ENCODE measurements at regions not wholly inside any gene's neighbourhood (a gene's known extent, or its start where the extent isn't known, plus 50 kb on each side); places are given as distances from the start of the nearest gene placed in this dataset.

DNA sequence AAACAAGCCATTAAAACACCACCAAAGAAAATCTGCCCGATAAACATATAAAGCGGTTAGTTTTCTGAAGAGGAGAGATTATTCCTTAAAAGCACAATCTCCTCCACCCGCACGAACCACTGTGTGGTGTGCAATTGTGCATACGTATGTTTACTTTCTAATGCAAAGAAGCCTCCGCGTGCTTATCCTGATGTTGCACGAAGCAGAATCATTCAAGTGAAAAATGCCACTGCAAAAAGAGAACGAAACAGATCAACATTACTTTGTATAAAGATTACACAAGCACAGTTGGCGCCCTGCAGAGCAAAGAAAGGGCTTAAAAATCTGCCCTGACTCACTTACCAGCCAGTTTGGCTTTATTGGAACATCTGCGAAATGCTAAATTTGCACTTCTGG, 166.8 kb downstream of the ZNF281 start (continued):
- 0 out of 2 replicates have a peak, but pooled peaks have one; percentile 41 for TF ChIP-seq ZNF449 (CRISPR knock-in tag; IDR thresholded peaks at IDR 0.05)
- TF ChIP-seq SMAD4 (CRISPR knock-in tag; conservative IDR thresholded peaks at IDR 0.05), result 0 out of 2 replicates have a peak, but pooled peaks have one; percentile 37
- 0 out of 4 replicates have a peak, but pooled peaks of 1 of the 2 experiments have one; percentile 16 for TF ChIP-seq TBL1XR1 (IDR thresholded peaks at IDR 0.05; ENCODE audit: low read length in 2 of 2)
- peak; percentile 90 for TF ChIP-seq L3MBTL2 (IDR thresholded peaks at IDR 0.05)
- TF ChIP-seq, protein P1, sequence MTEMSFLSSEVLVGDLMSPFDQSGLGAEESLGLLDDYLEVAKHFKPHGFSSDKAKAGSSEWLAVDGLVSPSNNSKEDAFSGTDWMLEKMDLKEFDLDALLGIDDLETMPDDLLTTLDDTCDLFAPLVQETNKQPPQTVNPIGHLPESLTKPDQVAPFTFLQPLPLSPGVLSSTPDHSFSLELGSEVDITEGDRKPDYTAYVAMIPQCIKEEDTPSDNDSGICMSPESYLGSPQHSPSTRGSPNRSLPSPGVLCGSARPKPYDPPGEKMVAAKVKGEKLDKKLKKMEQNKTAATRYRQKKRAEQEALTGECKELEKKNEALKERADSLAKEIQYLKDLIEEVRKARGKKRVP (CRISPR knock-in tag; IDR thresholded peaks at IDR 0.05), result 0 out of 2 replicates have a peak, but pooled peaks have one; percentile 13
- TF ChIP-seq PHF8 (IDR thresholded peaks at IDR 0.05; ENCODE audit: borderline replicate concordance, low read length), result no peak
- TF ChIP-seq ZKSCAN8 (CRISPR knock-in tag; IDR thresholded peaks at IDR 0.05), result 0 out of 2 replicates have a peak, but pooled peaks have one; percentile 59
- TF ChIP-seq PHB (CRISPR knock-in tag; IDR thresholded peaks at IDR 0.05), result no peak
- TF ChIP-seq CBX1 (IDR thresholded peaks at IDR 0.05; ENCODE audit: low read depth), result no peak
- TF ChIP-seq, protein P2, sequence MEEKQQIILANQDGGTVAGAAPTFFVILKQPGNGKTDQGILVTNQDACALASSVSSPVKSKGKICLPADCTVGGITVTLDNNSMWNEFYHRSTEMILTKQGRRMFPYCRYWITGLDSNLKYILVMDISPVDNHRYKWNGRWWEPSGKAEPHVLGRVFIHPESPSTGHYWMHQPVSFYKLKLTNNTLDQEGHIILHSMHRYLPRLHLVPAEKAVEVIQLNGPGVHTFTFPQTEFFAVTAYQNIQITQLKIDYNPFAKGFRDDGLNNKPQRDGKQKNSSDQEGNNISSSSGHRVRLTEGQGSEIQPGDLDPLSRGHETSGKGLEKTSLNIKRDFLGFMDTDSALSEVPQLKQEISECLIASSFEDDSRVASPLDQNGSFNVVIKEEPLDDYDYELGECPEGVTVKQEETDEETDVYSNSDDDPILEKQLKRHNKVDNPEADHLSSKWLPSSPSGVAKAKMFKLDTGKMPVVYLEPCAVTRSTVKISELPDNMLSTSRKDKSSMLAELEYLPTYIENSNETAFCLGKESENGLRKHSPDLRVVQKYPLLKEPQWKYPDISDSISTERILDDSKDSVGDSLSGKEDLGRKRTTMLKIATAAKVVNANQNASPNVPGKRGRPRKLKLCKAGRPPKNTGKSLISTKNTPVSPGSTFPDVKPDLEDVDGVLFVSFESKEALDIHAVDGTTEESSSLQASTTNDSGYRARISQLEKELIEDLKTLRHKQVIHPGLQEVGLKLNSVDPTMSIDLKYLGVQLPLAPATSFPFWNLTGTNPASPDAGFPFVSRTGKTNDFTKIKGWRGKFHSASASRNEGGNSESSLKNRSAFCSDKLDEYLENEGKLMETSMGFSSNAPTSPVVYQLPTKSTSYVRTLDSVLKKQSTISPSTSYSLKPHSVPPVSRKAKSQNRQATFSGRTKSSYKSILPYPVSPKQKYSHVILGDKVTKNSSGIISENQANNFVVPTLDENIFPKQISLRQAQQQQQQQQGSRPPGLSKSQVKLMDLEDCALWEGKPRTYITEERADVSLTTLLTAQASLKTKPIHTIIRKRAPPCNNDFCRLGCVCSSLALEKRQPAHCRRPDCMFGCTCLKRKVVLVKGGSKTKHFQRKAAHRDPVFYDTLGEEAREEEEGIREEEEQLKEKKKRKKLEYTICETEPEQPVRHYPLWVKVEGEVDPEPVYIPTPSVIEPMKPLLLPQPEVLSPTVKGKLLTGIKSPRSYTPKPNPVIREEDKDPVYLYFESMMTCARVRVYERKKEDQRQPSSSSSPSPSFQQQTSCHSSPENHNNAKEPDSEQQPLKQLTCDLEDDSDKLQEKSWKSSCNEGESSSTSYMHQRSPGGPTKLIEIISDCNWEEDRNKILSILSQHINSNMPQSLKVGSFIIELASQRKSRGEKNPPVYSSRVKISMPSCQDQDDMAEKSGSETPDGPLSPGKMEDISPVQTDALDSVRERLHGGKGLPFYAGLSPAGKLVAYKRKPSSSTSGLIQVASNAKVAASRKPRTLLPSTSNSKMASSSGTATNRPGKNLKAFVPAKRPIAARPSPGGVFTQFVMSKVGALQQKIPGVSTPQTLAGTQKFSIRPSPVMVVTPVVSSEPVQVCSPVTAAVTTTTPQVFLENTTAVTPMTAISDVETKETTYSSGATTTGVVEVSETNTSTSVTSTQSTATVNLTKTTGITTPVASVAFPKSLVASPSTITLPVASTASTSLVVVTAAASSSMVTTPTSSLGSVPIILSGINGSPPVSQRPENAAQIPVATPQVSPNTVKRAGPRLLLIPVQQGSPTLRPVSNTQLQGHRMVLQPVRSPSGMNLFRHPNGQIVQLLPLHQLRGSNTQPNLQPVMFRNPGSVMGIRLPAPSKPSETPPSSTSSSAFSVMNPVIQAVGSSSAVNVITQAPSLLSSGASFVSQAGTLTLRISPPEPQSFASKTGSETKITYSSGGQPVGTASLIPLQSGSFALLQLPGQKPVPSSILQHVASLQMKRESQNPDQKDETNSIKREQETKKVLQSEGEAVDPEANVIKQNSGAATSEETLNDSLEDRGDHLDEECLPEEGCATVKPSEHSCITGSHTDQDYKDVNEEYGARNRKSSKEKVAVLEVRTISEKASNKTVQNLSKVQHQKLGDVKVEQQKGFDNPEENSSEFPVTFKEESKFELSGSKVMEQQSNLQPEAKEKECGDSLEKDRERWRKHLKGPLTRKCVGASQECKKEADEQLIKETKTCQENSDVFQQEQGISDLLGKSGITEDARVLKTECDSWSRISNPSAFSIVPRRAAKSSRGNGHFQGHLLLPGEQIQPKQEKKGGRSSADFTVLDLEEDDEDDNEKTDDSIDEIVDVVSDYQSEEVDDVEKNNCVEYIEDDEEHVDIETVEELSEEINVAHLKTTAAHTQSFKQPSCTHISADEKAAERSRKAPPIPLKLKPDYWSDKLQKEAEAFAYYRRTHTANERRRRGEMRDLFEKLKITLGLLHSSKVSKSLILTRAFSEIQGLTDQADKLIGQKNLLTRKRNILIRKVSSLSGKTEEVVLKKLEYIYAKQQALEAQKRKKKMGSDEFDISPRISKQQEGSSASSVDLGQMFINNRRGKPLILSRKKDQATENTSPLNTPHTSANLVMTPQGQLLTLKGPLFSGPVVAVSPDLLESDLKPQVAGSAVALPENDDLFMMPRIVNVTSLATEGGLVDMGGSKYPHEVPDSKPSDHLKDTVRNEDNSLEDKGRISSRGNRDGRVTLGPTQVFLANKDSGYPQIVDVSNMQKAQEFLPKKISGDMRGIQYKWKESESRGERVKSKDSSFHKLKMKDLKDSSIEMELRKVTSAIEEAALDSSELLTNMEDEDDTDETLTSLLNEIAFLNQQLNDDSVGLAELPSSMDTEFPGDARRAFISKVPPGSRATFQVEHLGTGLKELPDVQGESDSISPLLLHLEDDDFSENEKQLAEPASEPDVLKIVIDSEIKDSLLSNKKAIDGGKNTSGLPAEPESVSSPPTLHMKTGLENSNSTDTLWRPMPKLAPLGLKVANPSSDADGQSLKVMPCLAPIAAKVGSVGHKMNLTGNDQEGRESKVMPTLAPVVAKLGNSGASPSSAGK (IDR thresholded peaks at IDR 0.05), result peak; percentile 88
